ENCODE measurements at regions not wholly inside any gene's neighbourhood (a gene's known extent, or its start where the extent isn't known, plus 50 kb on each side); places are given as distances from the start of the nearest gene placed in this dataset.

GRCh38 chr15:48046813-48047438, 73.9 kb upstream of the SLC24A5 start:
- no peak for TF ChIP-seq CTCF (IDR thresholded peaks at IDR 0.05)
- no peak for TF ChIP-seq REST (IDR thresholded peaks at IDR 0.05; ENCODE audit: insufficient read depth in 1 of 2, low read depth in 2 of 2, low read length in 1 of 2)
- no peak for TF ChIP-seq TCF7L2 (IDR thresholded peaks at IDR 0.05; ENCODE audit: low read depth, low read length)
